HEK293 (cell line): ENCODE measurements at regions not wholly inside any gene's neighbourhood (a gene's known extent, or its start where the extent isn't known, plus 50 kb on each side); places are given as distances from the start of the nearest gene placed in this dataset.

Source experiments
- CTCF ChIA-PET: fragments of 350-600 bp; formaldehyde crosslinking; extraction: SDS; loops from one replicate; lab custom pipeline; 2021; ENCODE audit warnings: antibody characterized with exemption; lab: Yijun Ruan, JAX
- POLR2A ChIA-PET: fragments of 300-600 bp; formaldehyde crosslinking; extraction: SDS; loops from one replicate; lab custom pipeline; 2020; ENCODE audit warnings: antibody characterized with exemption, inconsistent platforms; lab: Yijun Ruan, JAX
- H3K27ac ChIP-seq: fragments of 200-500 bp; sonication (Bioruptor generic); 2 replicates; pipeline ENCODE4 v1.5.1; 2014; ENCODE audit warnings: low read depth, low read length, control low read depth, inconsistent platforms; ENCODE audit errors: extremely low read depth
- H3K36me3 ChIP-seq, 2 experiments: fragments of 200-500 bp in 1 of 2; sonication (Bioruptor generic) in 1 of 2; 1 replicate in 1 of 2; 2 replicates in 1 of 2; pipeline ENCODE4 v1.5.1; 2014 to 2017; ENCODE audit warnings: inconsistent platforms in 2 of 2, low read length in 2 of 2; ENCODE audit not compliant: control insufficient read depth in 2 of 2, insufficient read depth in 1 of 2
- H3K4me1 ChIP-seq: fragments of 200-500 bp; sonication (Bioruptor generic); 2 replicates; pipeline ENCODE4 v1.5.1; 2014; ENCODE audit warnings: mild to moderate bottlenecking, low read length, inconsistent platforms; ENCODE audit not compliant: control insufficient read depth, insufficient read depth
- H3K4me3 ChIP-seq: 2 replicates; pipeline ENCODE4 v1.5.1; 2011; ENCODE audit warnings: low read depth, mild to moderate bottlenecking, control low read depth, low read length, moderate library complexity
- H3K9me3 ChIP-seq: fragments of 200-500 bp; sonication (Bioruptor generic); 2 replicates; pipeline ENCODE4 v1.5.1; 2014; ENCODE audit warnings: low read depth, low read length, inconsistent platforms; ENCODE audit not compliant: control insufficient read depth, insufficient read depth
- EGR2 ChIP-seq: fragments of 450-650 bp; formaldehyde crosslinking; IDR thresholded peaks from 2 replicates; pipeline ENCODE4 v1.5.1; 2016; ENCODE audit warnings: low read depth, missing biosample characterization, missing genetic modification characterization
- FEZF1 ChIP-seq: fragments of 450-650 bp; formaldehyde crosslinking; IDR thresholded peaks from 2 replicates; pipeline ENCODE4 v1.5.1; 2016; ENCODE audit warnings: missing biosample characterization, missing genetic modification characterization
- KLF9 ChIP-seq: fragments of 450-650 bp; formaldehyde crosslinking; IDR thresholded peaks from 2 replicates; pipeline ENCODE4 v1.5.1; 2016; ENCODE audit warnings: missing biosample characterization, missing genetic modification characterization, low read depth
- REPIN1 ChIP-seq: fragments of 450-650 bp; formaldehyde crosslinking; IDR thresholded peaks from 2 replicates; pipeline ENCODE4 v1.5.1; 2017; ENCODE audit warnings: missing biosample characterization, missing genetic modification characterization, low read depth
- TCF7L2 ChIP-seq: IDR thresholded peaks from 2 replicates; pipeline ENCODE4 v1.6.1; 2011; ENCODE audit warnings: low read depth, mild to moderate bottlenecking, inconsistent platforms, low read length, moderate library complexity, borderline replicate concordance
- YY2 ChIP-seq: fragments of 450-650 bp; formaldehyde crosslinking; IDR thresholded peaks from 2 replicates; pipeline ENCODE4 v1.5.1; 2016; ENCODE audit warnings: missing biosample characterization, missing genetic modification characterization
- ZBTB17 ChIP-seq: fragments of 450-650 bp; formaldehyde crosslinking; IDR thresholded peaks from 2 replicates; pipeline ENCODE4 v1.5.1; 2016; ENCODE audit warnings: missing biosample characterization, missing genetic modification characterization
- ZNF157 ChIP-seq: fragments of 450-650 bp; formaldehyde crosslinking; IDR thresholded peaks from 2 replicates; pipeline ENCODE4 v1.5.1; 2016; ENCODE audit warnings: missing biosample characterization, missing genetic modification characterization
- ZNF501 ChIP-seq: fragments of 450-650 bp; formaldehyde crosslinking; IDR thresholded peaks from 2 replicates; pipeline ENCODE4 v1.5.1; 2016; ENCODE audit warnings: missing biosample characterization, missing genetic modification characterization
- ZNF529 ChIP-seq: fragments of 450-650 bp; formaldehyde crosslinking; IDR thresholded peaks from 2 replicates; pipeline ENCODE4 v1.5.1; 2017; ENCODE audit warnings: missing genetic modification characterization, missing biosample characterization; ENCODE audit not compliant: insufficient replicate concordance
- ZNF626 ChIP-seq: fragments of 450-650 bp; sonication (Bioruptor Pico); formaldehyde crosslinking; IDR thresholded peaks from 2 replicates; pipeline ENCODE4 v1.5.1; 2018; ENCODE audit warnings: missing biosample characterization, missing genetic modification characterization, inconsistent platforms
- ZNF830 ChIP-seq: fragments of 450-650 bp; IDR thresholded peaks from 2 replicates; pipeline ENCODE4 v1.5.0; 2018; ENCODE audit warnings: missing biosample characterization, missing genetic modification characterization, low read depth, mild to moderate bottlenecking, moderate library complexity
- ZNF843 ChIP-seq: fragments of 450-650 bp; formaldehyde crosslinking; IDR thresholded peaks from 2 replicates; pipeline ENCODE4 v1.5.1; 2016; ENCODE audit warnings: missing biosample characterization, missing genetic modification characterization
- TF ChIP-seq, protein P1 (sequence below): fragments of 450-650 bp; formaldehyde crosslinking; IDR thresholded peaks from 2 replicates; pipeline ENCODE4 v1.5.1; 2016; ENCODE audit warnings: missing biosample characterization, missing genetic modification characterization
- TF ChIP-seq, protein P2 (sequence below): fragments of 450-650 bp; formaldehyde crosslinking; IDR thresholded peaks from 2 replicates; pipeline ENCODE4 v1.5.1; 2017; ENCODE audit warnings: missing biosample characterization, missing genetic modification characterization
- TF ChIP-seq, protein P3 (sequence below): fragments of 450-650 bp; formaldehyde crosslinking; optimal IDR thresholded peaks from 2 replicates; pipeline ENCODE3; 2016; ENCODE audit warnings: missing biosample characterization, mild to moderate bottlenecking, missing genetic modification characterization
- TF ChIP-seq, protein P4 (sequence below): sonication (generic); formaldehyde crosslinking; IDR thresholded peaks from 2 replicates; pipeline ENCODE4 v1.8.1; 2022; ENCODE audit warnings: mild to moderate bottlenecking, moderate library complexity, missing genetic modification reagents
- TF ChIP-seq, protein P5 (sequence below): fragments of 450-650 bp; formaldehyde crosslinking; IDR thresholded peaks from 2 replicates; pipeline ENCODE4 v1.5.1; 2016; ENCODE audit warnings: missing biosample characterization, missing genetic modification characterization

DNA sequence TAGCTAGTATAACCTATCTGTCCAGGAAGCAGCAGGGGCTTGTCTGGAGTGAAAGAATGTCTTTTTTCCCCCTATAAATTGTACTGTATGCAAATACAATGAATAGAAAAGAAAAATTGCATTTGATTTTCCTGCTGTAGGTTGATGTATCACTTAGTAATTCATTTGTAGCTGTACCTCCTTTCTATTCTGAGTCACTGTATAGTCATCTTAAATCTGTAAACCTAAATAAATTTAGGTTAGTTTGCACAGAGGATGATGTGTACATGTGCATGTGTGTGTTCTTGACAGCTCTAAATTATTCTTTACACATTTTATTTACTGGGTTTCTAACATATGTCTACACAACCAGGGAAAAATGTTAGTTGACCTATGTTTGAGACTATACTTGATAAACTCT, 478.7 kb upstream of the CNTNAP5 start:
- ChIA-PET CTCF (no interaction called here), POLR2A (no interaction called here)
- TF ChIP-seq ZNF626 (tag by site-specific recombination), result no peak
- TF ChIP-seq, protein P1, sequence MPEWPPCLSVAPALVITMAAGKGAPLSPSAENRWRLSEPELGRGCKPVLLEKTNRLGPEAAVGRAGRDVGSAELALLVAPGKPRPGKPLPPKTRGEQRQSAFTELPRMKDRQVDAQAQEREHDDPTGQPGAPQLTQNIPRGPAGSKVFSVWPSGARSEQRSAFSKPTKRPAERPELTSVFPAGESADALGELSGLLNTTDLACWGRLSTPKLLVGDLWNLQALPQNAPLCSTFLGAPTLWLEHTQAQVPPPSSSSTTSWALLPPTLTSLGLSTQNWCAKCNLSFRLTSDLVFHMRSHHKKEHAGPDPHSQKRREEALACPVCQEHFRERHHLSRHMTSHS (tag by site-specific recombination), result no peak
- TF ChIP-seq KLF9 (tag by site-specific recombination), result no peak
- no peak for TF ChIP-seq ZNF843 (tag by site-specific recombination)
- TF ChIP-seq, protein P2, sequence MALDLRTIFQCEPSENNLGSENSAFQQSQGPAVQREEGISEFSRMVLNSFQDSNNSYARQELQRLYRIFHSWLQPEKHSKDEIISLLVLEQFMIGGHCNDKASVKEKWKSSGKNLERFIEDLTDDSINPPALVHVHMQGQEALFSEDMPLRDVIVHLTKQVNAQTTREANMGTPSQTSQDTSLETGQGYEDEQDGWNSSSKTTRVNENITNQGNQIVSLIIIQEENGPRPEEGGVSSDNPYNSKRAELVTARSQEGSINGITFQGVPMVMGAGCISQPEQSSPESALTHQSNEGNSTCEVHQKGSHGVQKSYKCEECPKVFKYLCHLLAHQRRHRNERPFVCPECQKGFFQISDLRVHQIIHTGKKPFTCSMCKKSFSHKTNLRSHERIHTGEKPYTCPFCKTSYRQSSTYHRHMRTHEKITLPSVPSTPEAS (tag by site-specific recombination), result no peak
- TF ChIP-seq YY2, result no peak
- TF ChIP-seq, protein P3, sequence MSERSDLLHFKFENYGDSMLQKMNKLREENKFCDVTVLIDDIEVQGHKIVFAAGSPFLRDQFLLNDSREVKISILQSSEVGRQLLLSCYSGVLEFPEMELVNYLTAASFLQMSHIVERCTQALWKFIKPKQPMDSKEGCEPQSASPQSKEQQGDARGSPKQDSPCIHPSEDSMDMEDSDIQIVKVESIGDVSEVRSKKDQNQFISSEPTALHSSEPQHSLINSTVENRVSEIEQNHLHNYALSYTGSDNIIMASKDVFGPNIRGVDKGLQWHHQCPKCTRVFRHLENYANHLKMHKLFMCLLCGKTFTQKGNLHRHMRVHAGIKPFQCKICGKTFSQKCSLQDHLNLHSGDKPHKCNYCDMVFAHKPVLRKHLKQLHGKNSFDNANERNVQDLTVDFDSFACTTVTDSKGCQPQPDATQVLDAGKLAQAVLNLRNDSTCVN (tag by site-specific recombination), result no peak
- no peak for TF ChIP-seq ZNF501 (tag by site-specific recombination)
- Histone ChIP-seq H3K36me3 (no peaks in the 10 kb centered on the region), H3K9me3 (no peaks in the 10 kb centered on the region), H3K4me1 (no peaks in the 10 kb centered on the region), H3K4me3 (no peak overlapping the region), H3K27ac (no peak overlapping the region)

DNA sequence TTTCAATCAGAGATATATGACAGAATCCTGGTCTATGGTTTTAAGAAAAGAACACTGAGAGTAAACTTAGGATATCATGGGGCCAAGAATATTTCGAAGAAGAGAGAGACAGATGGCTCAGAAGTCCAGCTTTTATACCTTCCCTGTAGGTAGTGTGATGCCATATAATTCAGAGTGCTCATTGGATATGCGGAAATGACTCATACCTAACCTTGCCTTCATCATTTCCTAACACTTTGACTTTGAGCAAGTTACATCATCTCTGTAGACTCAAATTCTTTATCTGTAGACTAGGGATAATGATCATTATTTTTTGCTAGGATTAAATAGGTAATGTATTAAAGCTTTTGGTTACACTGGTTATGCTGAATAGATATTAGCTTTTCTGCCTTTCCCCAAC, 461.6 kb upstream of the CNTNAP5 start:
- Histone ChIP-seq H3K27ac (no peak overlapping the region), H3K4me1 (no peaks in the 10 kb centered on the region)
- TF ChIP-seq EGR2 (tag by site-specific recombination) (no peak), TCF7L2 (no peak), ZNF830 (tag by site-specific recombination) (no peak), REPIN1 (tag by site-specific recombination) (no peak), ZNF157 (no peak), FEZF1 (tag by site-specific recombination) (no peak), ZBTB17 (tag by site-specific recombination) (no peak), ZNF529 (tag by site-specific recombination) (no peak)
- TF ChIP-seq, protein P4, sequence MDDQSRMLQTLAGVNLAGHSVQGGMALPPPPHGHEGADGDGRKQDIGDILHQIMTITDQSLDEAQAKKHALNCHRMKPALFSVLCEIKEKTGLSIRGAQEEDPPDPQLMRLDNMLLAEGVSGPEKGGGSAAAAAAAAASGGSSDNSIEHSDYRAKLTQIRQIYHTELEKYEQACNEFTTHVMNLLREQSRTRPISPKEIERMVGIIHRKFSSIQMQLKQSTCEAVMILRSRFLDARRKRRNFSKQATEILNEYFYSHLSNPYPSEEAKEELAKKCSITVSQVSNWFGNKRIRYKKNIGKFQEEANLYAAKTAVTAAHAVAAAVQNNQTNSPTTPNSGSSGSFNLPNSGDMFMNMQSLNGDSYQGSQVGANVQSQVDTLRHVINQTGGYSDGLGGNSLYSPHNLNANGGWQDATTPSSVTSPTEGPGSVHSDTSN (CRISPR knock-in tag), result no peak
- TF ChIP-seq, protein P5, sequence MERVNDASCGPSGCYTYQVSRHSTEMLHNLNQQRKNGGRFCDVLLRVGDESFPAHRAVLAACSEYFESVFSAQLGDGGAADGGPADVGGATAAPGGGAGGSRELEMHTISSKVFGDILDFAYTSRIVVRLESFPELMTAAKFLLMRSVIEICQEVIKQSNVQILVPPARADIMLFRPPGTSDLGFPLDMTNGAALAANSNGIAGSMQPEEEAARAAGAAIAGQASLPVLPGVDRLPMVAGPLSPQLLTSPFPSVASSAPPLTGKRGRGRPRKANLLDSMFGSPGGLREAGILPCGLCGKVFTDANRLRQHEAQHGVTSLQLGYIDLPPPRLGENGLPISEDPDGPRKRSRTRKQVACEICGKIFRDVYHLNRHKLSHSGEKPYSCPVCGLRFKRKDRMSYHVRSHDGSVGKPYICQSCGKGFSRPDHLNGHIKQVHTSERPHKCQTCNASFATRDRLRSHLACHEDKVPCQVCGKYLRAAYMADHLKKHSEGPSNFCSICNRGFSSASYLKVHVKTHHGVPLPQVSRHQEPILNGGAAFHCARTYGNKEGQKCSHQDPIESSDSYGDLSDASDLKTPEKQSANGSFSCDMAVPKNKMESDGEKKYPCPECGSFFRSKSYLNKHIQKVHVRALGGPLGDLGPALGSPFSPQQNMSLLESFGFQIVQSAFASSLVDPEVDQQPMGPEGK (tag by site-specific recombination), result no peak
- TF ChIP-seq, all 188 proteins: peak for 0
- POLR2A ChIA-PET, result no interaction called here
- Histone ChIP-seq H3K4me3 (no peak overlapping the region), H3K36me3 (no peaks in the 10 kb centered on the region), H3K9me3 (no peaks in the 10 kb centered on the region)
- CTCF ChIA-PET, result no interaction called here
